GM12864 (cell line): ENCODE measurements at regions not wholly inside any gene's neighbourhood (a gene's known extent, or its start where the extent isn't known, plus 50 kb on each side); places are given as distances from the start of the nearest gene placed in this dataset.

ENCODE experiments used
- DNase-seq: peaks from one replicate; pipeline ENCODE4 v3.0.0-alpha.2; 2011; ENCODE audit warnings: low read depth
- H3K4me3 ChIP-seq: 2 replicates; pipeline ENCODE4 v1.5.1; 2011; ENCODE audit warnings: mild to moderate bottlenecking, low read depth, low read length, control low read depth
- CTCF ChIP-seq: IDR thresholded peaks from 2 replicates; pipeline ENCODE4 v1.5.1; 2011; ENCODE audit warnings: low read depth, mild to moderate bottlenecking, moderate library complexity, low read length, control low read depth, inconsistent platforms; ENCODE audit errors: missing control alignments

GRCh38 chr1:173287785-173288184 lies 80.7 kb upstream of the TNFSF4 start:
- TF ChIP-seq CTCF: no peak
- DNase-seq: no peak
- no peak overlapping the region for H3K4me3 ChIP-seq

- DNase-seq: no peak
- H3K4me3 ChIP-seq: no peak overlapping the region
Observed at GRCh38 chr1:173293756-173294155, 86.6 kb upstream of the TNFSF4 start.

GRCh38 chr1:173294843-173295242 lies 87.7 kb upstream of the TNFSF4 start:
- no peak for TF ChIP-seq CTCF

More at GRCh38 chr1:173293756-173294155, 86.6 kb upstream of the TNFSF4 start:
- TF ChIP-seq CTCF: no peak

GRCh38 chr1:173295391-173295790 lies 88.3 kb upstream of the TNFSF4 start:
- no peak overlapping the region for H3K4me3 ChIP-seq
- TF ChIP-seq CTCF: no peak
- no peak for DNase-seq

More at GRCh38 chr1:173294843-173295242, 87.7 kb upstream of the TNFSF4 start:
- no peak overlapping the region for H3K4me3 ChIP-seq
- no peak for DNase-seq

- H3K4me3 ChIP-seq: no peak overlapping the region
- no peak for TF ChIP-seq CTCF
- no peak for DNase-seq
Observed at GRCh38 chr1:173295995-173296394, 88.9 kb upstream of the TNFSF4 start.

GRCh38 chr1:173297798-173298391 lies 90.8 kb upstream of the TNFSF4 start:
- peak; percentile 70 for DNase-seq
- TF ChIP-seq CTCF: no peak
- H3K4me3 ChIP-seq: no peak overlapping the region
